ENCODE measurements at regions not wholly inside any gene's neighbourhood (a gene's known extent, or its start where the extent isn't known, plus 50 kb on each side); places are given as distances from the start of the nearest gene placed in this dataset.

- no peak overlapping the region for H3K27ac ChIP-seq (ENCODE audit: low read depth in 2 of 2, low read length in 2 of 2)
- FAIRE-seq (no peak), DNase-seq (no peak)
- TF ChIP-seq CTCF (IDR thresholded peaks at IDR 0.05; ENCODE audit: borderline replicate concordance, extremely low read depth, insufficient read depth) = no peak
- intact Hi-C loops (cut with DNase I) = no loop called here
- H3K9me3 ChIP-seq (ENCODE audit: control insufficient read depth in 2 of 3, insufficient read depth in 1 of 3, low read length in 3 of 3) = no peaks in the 10 kb centered on the region
- no peak overlapping the region for H3K9ac ChIP-seq (ENCODE audit: low read length in 3 of 3)
- H3K4me3 ChIP-seq (ENCODE audit: low read length in 3 of 3) = no peak overlapping the region
- no peaks in the 10 kb centered on the region for H3K27me3 ChIP-seq (ENCODE audit: control insufficient read depth, insufficient read depth, low read length)
- H3K36me3 ChIP-seq (ENCODE audit: control insufficient read depth in 2 of 3, insufficient read depth in 3 of 3, low read length in 3 of 3) = no peaks in the 10 kb centered on the region
- H3K4me1 ChIP-seq (ENCODE audit: control insufficient read depth in 2 of 3, insufficient read depth in 2 of 3, low read depth in 1 of 3, low read length in 3 of 3) = no peaks in the 10 kb centered on the region
These were observed 63.8 kb upstream of the DARS1 start for GRCh38 chr2:136049011-136049742.

DNA sequence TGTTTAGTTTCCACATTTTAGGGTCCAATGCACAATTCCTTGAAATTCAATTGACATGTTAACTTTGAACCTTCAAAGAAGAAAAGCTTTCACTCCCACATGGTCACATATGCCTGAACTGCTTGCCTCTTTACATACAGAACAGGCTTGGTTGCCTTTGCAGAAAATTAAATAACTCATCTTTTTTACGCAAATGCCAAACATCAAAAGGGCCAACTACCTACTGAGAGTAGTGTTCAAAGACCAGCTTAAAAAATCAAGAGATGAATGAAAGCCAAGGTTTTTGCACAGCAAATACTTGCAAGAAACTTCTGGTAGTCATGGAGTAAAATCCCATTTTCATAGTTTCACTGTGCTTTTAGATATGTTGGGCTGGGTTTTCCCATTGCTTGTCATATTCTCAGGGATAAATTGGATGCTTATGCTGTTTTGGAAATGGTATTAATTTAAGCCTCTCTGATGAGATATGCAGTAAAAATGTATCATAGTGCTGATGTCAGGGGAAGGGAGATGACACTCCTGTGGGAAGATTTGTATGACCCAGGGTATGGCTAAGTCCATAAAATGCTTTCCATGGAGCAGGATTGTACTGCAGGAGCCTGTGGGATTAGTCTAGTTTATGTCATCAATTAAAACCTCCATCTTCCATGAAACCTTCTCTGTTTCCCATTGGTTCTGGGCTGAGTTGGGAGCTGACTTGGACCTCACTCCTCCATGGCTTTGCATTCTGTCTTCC is 60.6 kb upstream of the DARS1 start:
- no peak overlapping the region for H3K27ac ChIP-seq (ENCODE audit: low read depth in 2 of 2, low read length in 2 of 2)
- TF ChIP-seq CTCF (IDR thresholded peaks at IDR 0.05; ENCODE audit: borderline replicate concordance, extremely low read depth, insufficient read depth) = no peak
- H3K4me1 ChIP-seq (ENCODE audit: control insufficient read depth in 2 of 3, insufficient read depth in 2 of 3, low read depth in 1 of 3, low read length in 3 of 3) = no peaks in the 10 kb centered on the region
- no peaks in the 10 kb centered on the region for H3K27me3 ChIP-seq (ENCODE audit: control insufficient read depth, insufficient read depth, low read length)
- no peaks in the 10 kb centered on the region for H3K36me3 ChIP-seq (ENCODE audit: control insufficient read depth in 2 of 3, insufficient read depth in 3 of 3, low read length in 3 of 3)
- no peak overlapping the region for H3K9ac ChIP-seq (ENCODE audit: low read length in 3 of 3)
- no peak overlapping the region for H3K4me3 ChIP-seq (ENCODE audit: low read length in 3 of 3)
- H3K9me3 ChIP-seq (ENCODE audit: control insufficient read depth in 2 of 3, insufficient read depth in 1 of 3, low read length in 3 of 3) = no peaks in the 10 kb centered on the region
- DNase-seq (no peak), FAIRE-seq (no peak)
- intact Hi-C loops (cut with DNase I) = no loop called here

DNA sequence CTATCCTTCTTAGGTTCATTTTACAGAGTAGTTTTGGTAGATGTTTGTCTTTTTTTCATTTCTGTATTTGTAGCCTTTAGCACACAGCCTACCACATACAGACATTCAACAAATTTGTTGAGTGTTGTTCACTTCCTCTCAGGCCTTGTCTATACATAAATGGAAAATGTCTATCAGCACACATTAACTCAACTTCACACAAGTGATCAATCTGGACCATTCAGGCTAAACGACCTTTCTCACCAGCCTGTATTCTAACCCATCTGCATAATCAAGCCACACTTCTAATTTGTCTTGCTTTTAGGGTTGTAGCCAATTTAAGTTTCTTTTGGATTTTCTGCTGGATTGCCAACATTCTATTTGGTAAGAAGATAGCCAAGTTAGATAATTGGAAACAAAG is 59.9 kb upstream of the DARS1 start:
- Histone ChIP-seq H3K36me3 (ENCODE audit: control insufficient read depth in 2 of 3, insufficient read depth in 3 of 3, low read length in 3 of 3) (no peaks in the 10 kb centered on the region), H3K4me1 (ENCODE audit: control insufficient read depth in 2 of 3, insufficient read depth in 2 of 3, low read depth in 1 of 3, low read length in 3 of 3) (no peaks in the 10 kb centered on the region), H3K4me3 (ENCODE audit: low read length in 3 of 3) (no peak overlapping the region), H3K9ac (ENCODE audit: low read length in 3 of 3) (no peak overlapping the region), H3K27ac (ENCODE audit: low read depth in 2 of 2, low read length in 2 of 2) (no peak overlapping the region), H3K27me3 (ENCODE audit: control insufficient read depth, insufficient read depth, low read length) (no peaks in the 10 kb centered on the region), H3K9me3 (ENCODE audit: control insufficient read depth in 2 of 3, insufficient read depth in 1 of 3, low read length in 3 of 3) (no peaks in the 10 kb centered on the region)
- intact Hi-C loops (cut with DNase I) = no loop called here
- no peak for TF ChIP-seq CTCF (IDR thresholded peaks at IDR 0.05; ENCODE audit: borderline replicate concordance, extremely low read depth, insufficient read depth)
- no peak for FAIRE-seq
- DNase-seq = no peak
